Activated B cell treated with CpG ODN at 0.5 μM for 24 hours (primary cell): ENCODE measurements at regions not wholly inside any gene's neighbourhood (a gene's known extent, or its start where the extent isn't known, plus 50 kb on each side); places are given as distances from the start of the nearest gene placed in this dataset.

ENCODE experiments used
- ATAC-seq: fragments of 200-7000 bp; cut with Tn5 transposase; one replicate; pipeline ENCODE4 v1.10.0; 2021; ENCODE audit warnings: low read depth, mild to moderate bottlenecking, moderate library complexity
- CTCF ChIA-PET: fragments of 350-600 bp; sonication (Branson Sonifier 250); formaldehyde crosslinking; loops from one replicate; lab custom pipeline; 2021; ENCODE audit warnings: antibody characterized with exemption; lab: Charles Lee
- POLR2A ChIA-PET: fragments of 350-600 bp; sonication (Branson Sonifier 250); formaldehyde crosslinking; loops from one replicate; lab custom pipeline; 2021; ENCODE audit warnings: antibody characterized with exemption; lab: Charles Lee
- DNase-seq: peaks from one replicate; pipeline ENCODE4 v3.0.0; 2022
- H3K27ac Mint-ChIP-seq: one replicate; pipeline ENCODE4 v1.8.0; 2020; ENCODE audit warnings: mixed read lengths
- H3K27me3 Mint-ChIP-seq: one replicate; pipeline ENCODE4 v1.8.0; 2021; ENCODE audit warnings: mixed read lengths
- H3K36me3 Mint-ChIP-seq: one replicate; pipeline ENCODE4 v1.8.0; 2021; ENCODE audit warnings: low read depth, mixed read lengths
- H3K4me1 Mint-ChIP-seq: one replicate; pipeline ENCODE4 v1.8.0; 2021; ENCODE audit warnings: mixed read lengths
- H3K4me3 Mint-ChIP-seq: one replicate; pipeline ENCODE4 v1.8.0; 2020; ENCODE audit warnings: mild to moderate bottlenecking, mixed read lengths
- H3K9me3 Mint-ChIP-seq: one replicate; pipeline ENCODE4 v1.8.0; 2020; ENCODE audit warnings: mixed read lengths
- CTCF ChIP-seq: fragments of 200-600 bp; IDR thresholded peaks from one replicate; pipeline ENCODE4 v1.8.0; 2022; ENCODE audit warnings: antibody characterized with exemption, mild to moderate bottlenecking
- intact Hi-C: fragments of 100-400 bp; cut with micrococcal nuclease; formaldehyde crosslinking; loops from one replicate; pipeline ENCODE4 v1.15.1; 2024

GRCh38 chr9:97759581-97760288, 62.6 kb upstream of the XPA start:
- intact Hi-C loops = no loop called here
- ChIA-PET CTCF (no interaction called here), POLR2A (no interaction called here)
- TF ChIP-seq CTCF = no peak
- DNase-seq (no peak), ATAC-seq (no peak)
- Mint-ChIP-seq H3K4me3 (no peak overlapping the region), H3K9me3 (peaks cover 4% of the 10 kb centered on the region), H3K27ac (no peak overlapping the region), H3K36me3 (no peaks in the 10 kb centered on the region), H3K4me1 (no peaks in the 10 kb centered on the region), H3K27me3 (peaks cover 37% of the 10 kb centered on the region)

- no peak for DNase-seq
- no peak for ATAC-seq
- intact Hi-C loops = no loop called here
- Mint-ChIP-seq H3K27ac (no peak overlapping the region), H3K4me3 (no peak overlapping the region), H3K27me3 (peaks cover 36% of the 10 kb centered on the region), H3K4me1 (no peaks in the 10 kb centered on the region), H3K36me3 (no peaks in the 10 kb centered on the region), H3K9me3 (no peaks in the 10 kb centered on the region)
- CTCF ChIA-PET = no interaction called here
- no peak for TF ChIP-seq CTCF
- POLR2A ChIA-PET = no interaction called here
Measured at GRCh38 chr9:97761056-97761598, 64.0 kb upstream of the XPA start.

- ChIA-PET POLR2A (no interaction called here), CTCF (no interaction called here)
- no peak for DNase-seq
- intact Hi-C loops = no loop called here
- no peak for ATAC-seq
- peaks cover 32% of the 10 kb centered on the region for H3K27me3 Mint-ChIP-seq
- no peaks in the 10 kb centered on the region for H3K9me3 Mint-ChIP-seq
- TF ChIP-seq CTCF = no peak
- H3K27ac Mint-ChIP-seq = no peak overlapping the region
- no peaks in the 10 kb centered on the region for H3K4me1 Mint-ChIP-seq
- no peaks in the 10 kb centered on the region for H3K36me3 Mint-ChIP-seq
- no peak overlapping the region for H3K4me3 Mint-ChIP-seq
Measured at GRCh38 chr9:97761879-97762278, 64.7 kb upstream of the XPA start.

GRCh38 chr9:97763874-97764273, 66.7 kb upstream of the XPA start:
- ChIA-PET CTCF (no interaction called here), POLR2A (no interaction called here)
- H3K36me3 Mint-ChIP-seq = no peaks in the 10 kb centered on the region
- no peaks in the 10 kb centered on the region for H3K9me3 Mint-ChIP-seq
- intact Hi-C loops = no loop called here
- no peak overlapping the region for H3K27ac Mint-ChIP-seq
- no peak for TF ChIP-seq CTCF
- H3K27me3 Mint-ChIP-seq = peaks cover 33% of the 10 kb centered on the region
- DNase-seq = no peak
- no peaks in the 10 kb centered on the region for H3K4me1 Mint-ChIP-seq
- no peak overlapping the region for H3K4me3 Mint-ChIP-seq
- ATAC-seq = no peak

- TF ChIP-seq CTCF = no peak
- Mint-ChIP-seq H3K4me1 (no peaks in the 10 kb centered on the region), H3K27ac (no peak overlapping the region), H3K9me3 (no peaks in the 10 kb centered on the region), H3K36me3 (no peaks in the 10 kb centered on the region), H3K27me3 (peaks cover 40% of the 10 kb centered on the region), H3K4me3 (no peak overlapping the region)
- ChIA-PET POLR2A (no interaction called here), CTCF (no interaction called here)
- ATAC-seq (no peak), DNase-seq (no peak)
- intact Hi-C loops = no loop called here
Measured at GRCh38 chr9:97766092-97766491, 69.0 kb upstream of the XPA start.
